Skeletal muscle tissue (tissue), 3 donors: ENCODE measurements at regions not wholly inside any gene's neighbourhood (a gene's known extent, or its start where the extent isn't known, plus 50 kb on each side); places are given as distances from the start of the nearest gene placed in this dataset.

Source experiments
- H3K27ac ChIP-seq: one replicate; pipeline ENCODE4 v1.7.0; 2013; ENCODE audit warnings: mild to moderate bottlenecking, low read depth, low read length, inconsistent platforms
- H3K27me3 ChIP-seq, 3 donors: one replicate each; pipeline ENCODE4 v1.7.0; 2013; ENCODE audit warnings: low read length in 3 of 3; ENCODE audit not compliant: control insufficient read depth in 3 of 3, insufficient read depth in 3 of 3
- H3K36me3 ChIP-seq, 3 donors: one replicate each; pipeline ENCODE4 v1.7.0; 2013; ENCODE audit warnings: low read length in 3 of 3; ENCODE audit not compliant: control insufficient read depth in 3 of 3, insufficient read depth in 3 of 3
- H3K4me1 ChIP-seq, 3 donors: one replicate each; pipeline ENCODE4 v1.7.0; 2013; ENCODE audit warnings: low read length in 3 of 3, mild to moderate bottlenecking in 3 of 3; ENCODE audit not compliant: control insufficient read depth in 3 of 3, insufficient read depth in 3 of 3
- H3K4me3 ChIP-seq, 3 donors: one replicate each; pipeline ENCODE4 v1.7.0; 2013; ENCODE audit warnings: low read length in 3 of 3
- H3K9ac ChIP-seq, 3 donors: one replicate each; pipeline ENCODE4 v1.7.0; 2013; ENCODE audit warnings: low read length in 3 of 3, mild to moderate bottlenecking in 3 of 3, moderate library complexity in 2 of 3, low read depth in 1 of 3
- H3K9me3 ChIP-seq, 3 donors: one replicate each; pipeline ENCODE4 v1.7.0; 2013; ENCODE audit warnings: low read length in 3 of 3; ENCODE audit not compliant: control insufficient read depth in 3 of 3
- donor health status: Osteomylitis.

- Histone ChIP-seq H3K9ac (no peak overlapping the region), H3K4me1 (no peaks in the 10 kb centered on the region), H3K4me3 (no peak overlapping the region), H3K9me3 (no peaks in the 10 kb centered on the region), H3K36me3 (no peaks in the 10 kb centered on the region), H3K27ac (no peak overlapping the region), H3K27me3 (no peaks in the 10 kb centered on the region)
Measured at GRCh38 chr13:85473144-85473543, 326.1 kb downstream of the SLITRK6 start.

- no peaks in the 10 kb centered on the region for H3K4me1 ChIP-seq
- H3K36me3 ChIP-seq, result no peaks in the 10 kb centered on the region
- H3K9me3 ChIP-seq, result no peaks in the 10 kb centered on the region
- no peak overlapping the region for H3K4me3 ChIP-seq
- H3K9ac ChIP-seq, result no peak overlapping the region
- H3K27ac ChIP-seq, result no peak overlapping the region
- no peaks in the 10 kb centered on the region for H3K27me3 ChIP-seq
Measured at GRCh38 chr13:85469320-85469719, 329.9 kb downstream of the SLITRK6 start.

- H3K4me1 ChIP-seq, result no peaks in the 10 kb centered on the region
- H3K36me3 ChIP-seq, result no peaks in the 10 kb centered on the region
- no peaks in the 10 kb centered on the region for H3K27me3 ChIP-seq
Measured at GRCh38 chr13:85462792-85463425, 336.3 kb downstream of the SLITRK6 start.

GRCh38 chr13:85461621-85462020, 337.6 kb downstream of the SLITRK6 start:
- Histone ChIP-seq H3K4me1 (no peaks in the 10 kb centered on the region), H3K4me3 (no peak overlapping the region), H3K27ac (no peak overlapping the region), H3K36me3 (no peaks in the 10 kb centered on the region), H3K9me3 (peaks cover 0 to 2% (median 0%) of the 10 kb centered on the region in 3 donors), H3K9ac (no peak overlapping the region), H3K27me3 (no peaks in the 10 kb centered on the region)

More at GRCh38 chr13:85462792-85463425, 336.3 kb downstream of the SLITRK6 start:
- Histone ChIP-seq H3K27ac (no peak overlapping the region), H3K9ac (no peak overlapping the region), H3K4me3 (no peak overlapping the region), H3K9me3 (peaks cover 0 to 2% (median 0%) of the 10 kb centered on the region in 3 donors)

GRCh38 chr13:85445534-85445933, 353.7 kb downstream of the SLITRK6 start:
- no peak overlapping the region for H3K4me3 ChIP-seq
- no peaks in the 10 kb centered on the region for H3K27me3 ChIP-seq
- H3K9me3 ChIP-seq, result no peaks in the 10 kb centered on the region
- H3K4me1 ChIP-seq, result no peaks in the 10 kb centered on the region
- no peak overlapping the region for H3K27ac ChIP-seq
- H3K36me3 ChIP-seq, result no peaks in the 10 kb centered on the region
- no peak overlapping the region for H3K9ac ChIP-seq

GRCh38 chr13:85441975-85442374, 357.2 kb downstream of the SLITRK6 start:
- no peak overlapping the region for H3K9ac ChIP-seq
- H3K4me1 ChIP-seq, result no peaks in the 10 kb centered on the region
- no peaks in the 10 kb centered on the region for H3K36me3 ChIP-seq
- no peak overlapping the region for H3K27ac ChIP-seq
- no peak overlapping the region for H3K4me3 ChIP-seq
- no peaks in the 10 kb centered on the region for H3K9me3 ChIP-seq
- no peaks in the 10 kb centered on the region for H3K27me3 ChIP-seq

- H3K4me1 ChIP-seq, result no peaks in the 10 kb centered on the region
- no peak overlapping the region for H3K4me3 ChIP-seq
- H3K9ac ChIP-seq, result no peak overlapping the region
- no peaks in the 10 kb centered on the region for H3K27me3 ChIP-seq
- H3K9me3 ChIP-seq, result no peaks in the 10 kb centered on the region
- no peaks in the 10 kb centered on the region for H3K36me3 ChIP-seq
- no peak overlapping the region for H3K27ac ChIP-seq
Measured at GRCh38 chr13:85441364-85441763, 357.9 kb downstream of the SLITRK6 start.

GRCh38 chr13:85436029-85436428, 363.2 kb downstream of the SLITRK6 start:
- Histone ChIP-seq H3K9ac (no peak overlapping the region), H3K27me3 (no peaks in the 10 kb centered on the region), H3K4me1 (no peaks in the 10 kb centered on the region), H3K4me3 (no peak overlapping the region), H3K36me3 (no peaks in the 10 kb centered on the region), H3K27ac (no peak overlapping the region), H3K9me3 (peaks cover 0 to 2% (median 0%) of the 10 kb centered on the region in 3 donors)

GRCh38 chr13:85434927-85435326, 364.3 kb downstream of the SLITRK6 start:
- no peaks in the 10 kb centered on the region for H3K36me3 ChIP-seq
- no peak overlapping the region for H3K9ac ChIP-seq
- H3K4me1 ChIP-seq, result no peaks in the 10 kb centered on the region
- H3K4me3 ChIP-seq, result no peak overlapping the region
- H3K9me3 ChIP-seq, result peaks cover 0 to 2% (median 0%) of the 10 kb centered on the region in 3 donors
- H3K27ac ChIP-seq, result no peak overlapping the region
- H3K27me3 ChIP-seq, result no peaks in the 10 kb centered on the region

GRCh38 chr13:85432881-85433280, 366.3 kb downstream of the SLITRK6 start:
- Histone ChIP-seq H3K27me3 (no peaks in the 10 kb centered on the region), H3K27ac (no peak overlapping the region), H3K9me3 (peaks cover 0 to 2% (median 0%) of the 10 kb centered on the region in 3 donors), H3K4me1 (no peaks in the 10 kb centered on the region), H3K36me3 (no peaks in the 10 kb centered on the region), H3K9ac (no peak overlapping the region), H3K4me3 (no peak overlapping the region)
